ENCODE measurements at regions not wholly inside any gene's neighbourhood (a gene's known extent, or its start where the extent isn't known, plus 50 kb on each side); places are given as distances from the start of the nearest gene placed in this dataset.
"Not testable (repeated sequence)": the region's sequence is repeated elsewhere in the genome, so short reads cannot be mapped to it uniquely, and the experiment has no call there.

- ATAC-seq: no peak
Measured at GRCh38 chr2:142827170-142827569, 50.3 kb upstream of the KYNU start.

GRCh38 chr2:142825861-142826260, 51.6 kb upstream of the KYNU start:
- no peak for ATAC-seq

GRCh38 chr2:142824756-142825155, 52.7 kb upstream of the KYNU start:
- ATAC-seq: no peak

GRCh38 chr2:142822190-142822589, 55.3 kb upstream of the KYNU start:
- no peak for ATAC-seq

GRCh38 chr2:142819411-142819810, 58.1 kb upstream of the KYNU start:
- no peak for ATAC-seq

- ATAC-seq: no peak
Measured at GRCh38 chr2:142815375-142815774, 62.1 kb upstream of the KYNU start.

GRCh38 chr2:142813830-142814829, 63.3 kb upstream of the KYNU start:
- ATAC-seq: no peak

GRCh38 chr2:142811644-142812043, 65.8 kb upstream of the KYNU start:
- ATAC-seq: not testable (repeated sequence)

GRCh38 chr2:142805244-142805643, 72.2 kb upstream of the KYNU start:
- ATAC-seq: no peak

- ATAC-seq: no peak
Measured at GRCh38 chr2:142803158-142803557, 74.3 kb upstream of the KYNU start.

GRCh38 chr2:142796588-142796987, 80.9 kb upstream of the KYNU start:
- no peak for ATAC-seq

GRCh38 chr2:142796161-142796560, 81.3 kb upstream of the KYNU start:
- no peak for ATAC-seq

GRCh38 chr2:142794850-142795249, 82.6 kb upstream of the KYNU start:
- ATAC-seq: no peak

GRCh38 chr2:142792328-142792727, 85.1 kb upstream of the KYNU start:
- not testable (repeated sequence) for ATAC-seq

- no peak for ATAC-seq
Measured at GRCh38 chr2:142791335-142791734, 86.1 kb upstream of the KYNU start.

- no peak for ATAC-seq
Measured at GRCh38 chr2:142786918-142787702, 90.4 kb upstream of the KYNU start.

- no peak for ATAC-seq
Measured at GRCh38 chr2:142782942-142783443, 94.5 kb upstream of the KYNU start.

- ATAC-seq: no peak
Measured at GRCh38 chr2:142781146-142781545, 96.3 kb upstream of the KYNU start.

- ATAC-seq: no peak
Measured at GRCh38 chr2:142778289-142778688, 99.2 kb upstream of the KYNU start.

- no peak for ATAC-seq
Measured at GRCh38 chr2:142777742-142778141, 99.7 kb upstream of the KYNU start.

GRCh38 chr2:142769761-142770160, 107.7 kb upstream of the KYNU start:
- ATAC-seq: no peak

- ATAC-seq: no peak
Measured at GRCh38 chr2:142767847-142768246, 109.6 kb upstream of the KYNU start.

- ATAC-seq: no peak
Measured at GRCh38 chr2:142758973-142759372, 118.5 kb upstream of the KYNU start.
